OCI-LY3 (cell line): ENCODE measurements at regions not wholly inside any gene's neighbourhood (a gene's known extent, or its start where the extent isn't known, plus 50 kb on each side); places are given as distances from the start of the nearest gene placed in this dataset.

ENCODE experiments used
- H2AFZ ChIP-seq: fragments of 200-600, 300-600 bp; shearing (Covaris generic); 2 replicates; pipeline ENCODE4 v1.6.0; 2014; ENCODE audit warnings: antibody characterized with exemption, low read depth, low read length
- H3K27ac ChIP-seq: fragments of 200-600, 300-600 bp; sonication (generic); 2 replicates; pipeline ENCODE4 v1.5.1; 2014; ENCODE audit warnings: mild to moderate bottlenecking, low read length, moderate library complexity, mixed read lengths
- H3K27me3 ChIP-seq: fragments of 200-600, 300-600 bp; sonication (generic); 2 replicates; pipeline ENCODE4 v1.6.1; 2014; ENCODE audit warnings: low read depth, low read length, mixed read lengths
- H3K36me3 ChIP-seq: fragments of 200-600, 300-600 bp; sonication (generic); replicated peaks from 2 replicates; pipeline ENCODE3; 2014; ENCODE audit warnings: low read depth, low read length, mixed read lengths
- H3K4me1 ChIP-seq: fragments of 300-600, 200-600 bp; sonication (generic); 2 replicates; pipeline ENCODE4 v1.6.1; 2014; ENCODE audit warnings: low read length, mixed read lengths
- H3K4me2 ChIP-seq: fragments of 200-600, 300-600 bp; sonication (generic); 2 replicates; pipeline ENCODE4 v1.6.1; 2014; ENCODE audit warnings: low read length, mixed read lengths
- H3K4me3 ChIP-seq: fragments of 300-600, 200-600 bp; sonication (generic); 2 replicates; pipeline ENCODE4 v1.5.1; 2014; ENCODE audit warnings: antibody characterized with exemption, mild to moderate bottlenecking, low read length, moderate library complexity
- H3K79me2 ChIP-seq: fragments of 300-600, 200-600 bp; shearing (Covaris generic); 2 replicates; pipeline ENCODE4 v1.6.1; 2014; ENCODE audit warnings: mild to moderate bottlenecking, low read length, mixed read lengths
- H3K9ac ChIP-seq: fragments of 300-600, 200-600 bp; shearing (Covaris generic); 2 replicates; pipeline ENCODE4 v1.6.0; 2014; ENCODE audit warnings: mild to moderate bottlenecking, low read length, moderate library complexity
- H3K9me3 ChIP-seq: fragments of 200-600, 300-600 bp; shearing (Covaris generic); 2 replicates; pipeline ENCODE4 v1.6.1; 2014; ENCODE audit warnings: low read length, mixed read lengths; ENCODE audit not compliant: insufficient read depth
- H4K20me1 ChIP-seq: fragments of 200-600, 300-600 bp; sonication (generic); 2 replicates; pipeline ENCODE4 v1.6.1; 2016; ENCODE audit warnings: low read length, mixed read lengths; ENCODE audit not compliant: insufficient read depth
- EZH2phosphoT487 ChIP-seq: fragments of 200-600 bp; shearing (Covaris generic); IDR thresholded peaks from 2 replicates; pipeline ENCODE4 v1.6.1; 2018; ENCODE audit warnings: antibody characterized with exemption, mixed run types, low read depth
- TF ChIP-seq, protein P1 (sequence below): fragments of 200-600, 300-600 bp; sonication (generic); IDR thresholded peaks from 2 replicates; pipeline ENCODE4 v1.5.1; 2014; ENCODE audit warnings: antibody characterized with exemption, low read length, low read depth

DNA sequence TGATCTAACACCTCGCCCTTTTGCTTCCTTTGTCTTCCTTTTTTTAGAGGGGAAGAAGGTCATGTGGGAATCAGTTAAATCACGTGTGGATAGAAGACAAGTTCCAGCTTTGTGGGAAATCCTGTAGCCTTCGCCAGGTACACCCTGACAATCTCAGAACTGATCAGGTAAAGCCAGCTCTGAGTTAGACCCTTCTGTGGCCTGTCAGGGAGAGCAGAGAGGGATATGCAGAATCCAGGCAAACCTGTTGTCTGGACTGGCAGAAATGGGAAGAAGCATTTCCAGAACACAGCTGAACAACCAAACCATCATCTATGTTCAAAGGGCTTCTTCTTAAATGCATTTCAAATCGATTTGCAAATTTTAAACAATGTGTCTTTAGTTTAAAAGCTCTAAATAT is 247.4 kb upstream of the FN1 start:
- peaks cover 41% of the 10 kb centered on the region for H3K4me1 ChIP-seq
- H3K27me3 ChIP-seq = no peaks in the 10 kb centered on the region
- no peaks in the 10 kb centered on the region for H3K79me2 ChIP-seq
- no peak overlapping the region for H3K9ac ChIP-seq
- H4K20me1 ChIP-seq = no peaks in the 10 kb centered on the region
- no peak overlapping the region for H2AFZ ChIP-seq
- H3K4me3 ChIP-seq = no peak overlapping the region
- no peaks in the 10 kb centered on the region for H3K36me3 ChIP-seq
- H3K4me2 ChIP-seq = no peak overlapping the region
- no peaks in the 10 kb centered on the region for H3K9me3 ChIP-seq
- H3K27ac ChIP-seq = no peak overlapping the region
- no peak for TF ChIP-seq EZH2phosphoT487

DNA sequence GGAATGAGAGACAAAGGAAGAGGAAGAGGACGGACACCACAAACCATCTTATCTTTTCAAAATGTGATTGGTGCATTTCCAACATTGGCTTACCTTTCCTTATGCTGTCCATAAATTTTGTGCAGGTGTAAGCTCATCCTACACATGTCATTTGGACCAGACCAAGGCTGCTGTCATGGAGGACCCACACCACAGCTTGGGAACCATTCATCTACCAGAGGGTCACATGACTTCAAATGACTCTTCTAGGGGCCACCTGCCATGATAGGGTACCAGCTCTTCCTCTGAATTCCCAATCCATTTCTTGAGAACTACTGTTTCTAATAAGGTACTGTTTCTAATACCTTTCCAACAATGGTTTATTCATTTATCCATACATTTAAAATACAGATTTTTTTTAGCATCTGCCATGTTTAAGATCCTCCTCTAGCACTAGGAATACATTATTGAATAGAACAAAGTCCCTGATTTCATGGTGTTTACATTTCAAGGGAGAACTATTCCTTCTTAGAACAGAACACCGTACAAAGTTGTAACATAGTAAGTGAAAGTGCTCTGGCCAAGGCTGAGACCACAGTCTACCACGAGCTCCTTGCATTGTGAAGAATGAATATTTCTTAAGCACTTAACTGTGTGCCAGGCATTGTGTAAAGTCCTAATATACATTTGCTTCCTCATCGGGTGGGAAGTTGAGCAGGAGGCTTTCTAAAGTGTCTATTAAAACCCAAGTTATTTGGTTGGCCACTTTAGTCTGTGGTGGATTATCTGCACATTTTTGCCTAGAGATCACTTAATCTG is 246.1 kb upstream of the FN1 start:
- TF ChIP-seq, protein P1, sequence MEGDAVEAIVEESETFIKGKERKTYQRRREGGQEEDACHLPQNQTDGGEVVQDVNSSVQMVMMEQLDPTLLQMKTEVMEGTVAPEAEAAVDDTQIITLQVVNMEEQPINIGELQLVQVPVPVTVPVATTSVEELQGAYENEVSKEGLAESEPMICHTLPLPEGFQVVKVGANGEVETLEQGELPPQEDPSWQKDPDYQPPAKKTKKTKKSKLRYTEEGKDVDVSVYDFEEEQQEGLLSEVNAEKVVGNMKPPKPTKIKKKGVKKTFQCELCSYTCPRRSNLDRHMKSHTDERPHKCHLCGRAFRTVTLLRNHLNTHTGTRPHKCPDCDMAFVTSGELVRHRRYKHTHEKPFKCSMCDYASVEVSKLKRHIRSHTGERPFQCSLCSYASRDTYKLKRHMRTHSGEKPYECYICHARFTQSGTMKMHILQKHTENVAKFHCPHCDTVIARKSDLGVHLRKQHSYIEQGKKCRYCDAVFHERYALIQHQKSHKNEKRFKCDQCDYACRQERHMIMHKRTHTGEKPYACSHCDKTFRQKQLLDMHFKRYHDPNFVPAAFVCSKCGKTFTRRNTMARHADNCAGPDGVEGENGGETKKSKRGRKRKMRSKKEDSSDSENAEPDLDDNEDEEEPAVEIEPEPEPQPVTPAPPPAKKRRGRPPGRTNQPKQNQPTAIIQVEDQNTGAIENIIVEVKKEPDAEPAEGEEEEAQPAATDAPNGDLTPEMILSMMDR = no peak
- no peak for TF ChIP-seq EZH2phosphoT487
- Histone ChIP-seq H3K36me3 (no peaks in the 10 kb centered on the region), H3K4me1 (peaks cover 47% of the 10 kb centered on the region), H3K9ac (peak overlapping the region; percentile 64; the same call in 1 of the 2 replicates), H3K27ac (peak overlapping the region; percentile 97), H3K4me2 (peak overlapping the region; percentile 81), H3K9me3 (no peaks in the 10 kb centered on the region), H3K79me2 (no peaks in the 10 kb centered on the region), H3K4me3 (peak overlapping the region; percentile 63), H4K20me1 (no peaks in the 10 kb centered on the region), H3K27me3 (no peaks in the 10 kb centered on the region), H2AFZ (peak overlapping the region; percentile 60; the same call in 1 of the 2 replicates)

DNA sequence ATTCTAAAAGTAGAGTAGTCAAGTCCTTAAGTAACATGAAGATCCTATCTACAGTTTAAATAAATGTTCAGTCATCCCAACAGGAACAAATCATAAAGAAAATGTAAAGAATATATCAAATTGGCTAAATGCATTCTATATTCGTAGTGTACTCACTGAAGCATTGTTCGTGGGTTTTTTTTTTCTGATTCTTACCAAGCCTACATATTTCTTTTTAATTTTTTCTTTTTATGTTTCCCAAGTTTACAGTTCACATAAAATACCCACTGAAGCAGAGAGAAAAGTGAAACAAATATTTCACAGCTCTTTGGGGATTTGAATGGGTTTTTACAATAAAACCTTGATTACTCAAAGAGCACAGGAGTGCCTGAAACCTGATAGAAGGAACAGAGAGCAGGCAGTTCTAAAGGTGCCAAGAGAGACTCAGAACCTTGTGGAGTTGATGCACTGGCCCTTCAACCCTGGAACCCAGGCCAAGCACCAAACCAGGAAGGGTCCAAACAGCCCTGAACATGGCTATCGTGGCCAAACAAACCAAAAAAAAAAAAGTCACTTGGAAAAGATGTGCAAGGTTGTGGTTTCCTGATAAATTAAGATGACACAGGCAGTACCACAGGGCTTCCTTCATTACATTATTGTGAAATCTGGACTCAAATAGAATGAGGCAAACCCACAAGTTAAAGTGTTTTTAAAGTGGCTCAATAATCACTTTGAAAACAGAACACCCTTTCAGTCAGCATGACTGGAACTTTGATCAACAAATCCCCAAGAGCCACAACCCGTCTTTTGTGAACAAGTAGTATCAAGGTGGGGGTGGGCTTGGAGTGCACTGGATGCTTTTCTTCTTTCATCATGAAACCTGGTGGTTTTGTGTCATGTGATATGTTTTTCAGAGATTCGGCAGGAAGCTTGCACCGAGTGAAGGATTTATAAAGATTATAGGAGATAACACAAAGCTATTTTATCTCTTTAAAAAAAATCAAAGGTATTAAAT is 245.0 kb upstream of the FN1 start:
- peak overlapping the region; percentile 74 for H2AFZ ChIP-seq
- peak overlapping the region; percentile 81 for H3K4me2 ChIP-seq
- H3K27ac ChIP-seq = peak overlapping the region; percentile 97
- peaks cover 47% of the 10 kb centered on the region for H3K4me1 ChIP-seq
- no peaks in the 10 kb centered on the region for H3K9me3 ChIP-seq
- H3K4me3 ChIP-seq = peak overlapping the region; percentile 63
- TF ChIP-seq, protein P1 = no peak
- TF ChIP-seq EZH2phosphoT487 = no peak
- H3K79me2 ChIP-seq = no peaks in the 10 kb centered on the region
- H3K9ac ChIP-seq = peak overlapping the region; percentile 64
- H3K27me3 ChIP-seq = no peaks in the 10 kb centered on the region
- H3K36me3 ChIP-seq = no peaks in the 10 kb centered on the region
- H4K20me1 ChIP-seq = no peaks in the 10 kb centered on the region

DNA sequence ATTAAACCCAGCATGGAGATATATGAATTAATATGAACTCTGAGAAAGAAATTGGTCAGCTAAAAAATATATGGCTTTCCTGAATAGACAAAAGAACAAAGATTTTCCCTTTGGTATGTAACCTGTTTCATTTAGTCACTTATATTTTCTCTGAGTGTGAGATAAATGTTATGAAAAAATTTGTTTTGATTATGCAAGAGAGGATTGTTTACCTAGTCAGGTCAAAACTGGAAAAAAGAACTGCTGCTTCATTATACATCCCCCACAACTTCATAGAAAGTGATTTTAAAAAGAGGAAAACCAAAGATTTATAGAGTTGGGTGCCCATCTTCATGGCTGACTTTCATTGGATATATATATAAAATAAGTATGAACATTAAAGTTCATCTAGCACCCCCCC is 242.2 kb upstream of the FN1 start:
- Histone ChIP-seq H4K20me1 (no peaks in the 10 kb centered on the region), H3K36me3 (peaks cover 9% of the 10 kb centered on the region), H3K27me3 (no peaks in the 10 kb centered on the region), H3K9ac (no peak overlapping the region), H3K27ac (no peak overlapping the region), H3K79me2 (no peaks in the 10 kb centered on the region), H3K9me3 (0 out of 2 replicates have a peak, but pooled peaks cover 6% of the 10 kb centered on the region), H3K4me1 (peaks cover 35% of the 10 kb centered on the region), H2AFZ (no peak overlapping the region), H3K4me2 (no peak overlapping the region), H3K4me3 (no peak overlapping the region)
- TF ChIP-seq EZH2phosphoT487 = no peak
- TF ChIP-seq, protein P1 = no peak
